Neural progenitor cell (in vitro differentiated cells): ENCODE measurements at regions not wholly inside any gene's neighbourhood (a gene's known extent, or its start where the extent isn't known, plus 50 kb on each side); places are given as distances from the start of the nearest gene placed in this dataset.

Experiments
- DNase-seq: peaks from one replicate; pipeline ENCODE4 v3.0.0-alpha.2; 2016; ENCODE audit warnings: low spot score
- H2AFZ ChIP-seq: fragments of 200-600 bp; sonication (generic); replicated peaks from 2 replicates; pipeline ENCODE4 v1.6.1; 2016; ENCODE audit warnings: antibody characterized with exemption
- H3F3A ChIP-seq: fragments of 200-600 bp; sonication (generic); 2 replicates; pipeline ENCODE4 v1.6.1; 2016; ENCODE audit warnings: antibody characterized with exemption, low read depth
- H3K27ac ChIP-seq: fragments of 200-600 bp; sonication (generic); 2 replicates; pipeline ENCODE4 v1.5.1; 2016; ENCODE audit warnings: mild to moderate bottlenecking
- H3K27me3 ChIP-seq: fragments of 200-600 bp; sonication (generic); 2 replicates; pipeline ENCODE4 v1.6.1; 2016; ENCODE audit warnings: mild to moderate bottlenecking, moderate library complexity
- H3K36me3 ChIP-seq: fragments of 200-600 bp; sonication (generic); 2 replicates; pipeline ENCODE4 v1.5.1; 2016
- H3K4me1 ChIP-seq: fragments of 200-600 bp; sonication (generic); 2 replicates; pipeline ENCODE4 v1.6.1; 2016; ENCODE audit warnings: mixed run types
- H3K4me2 ChIP-seq: fragments of 200-600 bp; sonication (generic); 2 replicates; pipeline ENCODE4 v1.6.1; 2016
- H3K4me3 ChIP-seq: fragments of 200-600 bp; sonication (generic); 2 replicates; pipeline ENCODE4 v1.5.1; 2016
- H3K79me2 ChIP-seq: fragments of 200-600 bp; sonication (generic); 2 replicates; pipeline ENCODE4 v1.6.1; 2016; ENCODE audit warnings: low read depth
- H3K9ac ChIP-seq: fragments of 200-600 bp; sonication (generic); 2 replicates; pipeline ENCODE4 v1.6.1; 2016
- H3K9me3 ChIP-seq: fragments of 200-600 bp; sonication (generic); 2 replicates; pipeline ENCODE4 v1.5.1; 2016; ENCODE audit warnings: low read depth
- H4K20me1 ChIP-seq: fragments of 200-600 bp; sonication (generic); 2 replicates; pipeline ENCODE4 v1.6.1; 2016; ENCODE audit warnings: low read depth
- H3K27ac Mint-ChIP-seq: 3 replicates; pipeline ENCODE4 v1.8.0; 2021; ENCODE audit warnings: mixed read lengths
- H3K27me3 Mint-ChIP-seq: 2 replicates; pipeline ENCODE4 v1.8.0; 2022; ENCODE audit warnings: low read depth, mild to moderate bottlenecking, inconsistent platforms, moderate library complexity, mixed read lengths; ENCODE audit not compliant: insufficient read depth
- H3K36me3 Mint-ChIP-seq: 3 replicates; pipeline ENCODE4 v1.8.0; 2021; ENCODE audit warnings: mixed read lengths
- H3K4me1 Mint-ChIP-seq: 3 replicates; pipeline ENCODE4 v1.8.0; 2021; ENCODE audit warnings: mixed read lengths
- H3K4me3 Mint-ChIP-seq: 3 replicates; pipeline ENCODE4 v1.8.0; 2021; ENCODE audit warnings: mild to moderate bottlenecking, moderate library complexity, mixed read lengths
- H3K9me3 Mint-ChIP-seq: 3 replicates; pipeline ENCODE4 v1.8.0; 2020; ENCODE audit warnings: mixed read lengths
- CTCF ChIP-seq: fragments of 200-600 bp; sonication (generic); IDR thresholded peaks from 2 replicates; pipeline ENCODE4 v1.5.1; 2017; ENCODE audit warnings: antibody characterized with exemption, mild to moderate bottlenecking
- EZH2 ChIP-seq: fragments of 200-600 bp; sonication (generic); IDR thresholded peaks from 2 replicates; pipeline ENCODE4 v1.6.1; 2017; ENCODE audit warnings: antibody characterized with exemption, mild to moderate bottlenecking, moderate library complexity
- EZH2phosphoT487 ChIP-seq: fragments of 200-600 bp; sonication (generic); IDR thresholded peaks from 2 replicates; pipeline ENCODE4 v1.6.1; 2017; ENCODE audit warnings: antibody characterized with exemption

GRCh38 chr4:66633477-66633876, 911.8 kb downstream of the CENPC start:
- no peak overlapping the region for H3K27ac Mint-ChIP-seq
- Histone ChIP-seq H3F3A (peaks cover 12% of the 10 kb centered on the region), H3K79me2 (no peaks in the 10 kb centered on the region), H3K4me3 (no peak overlapping the region), H4K20me1 (no peaks in the 10 kb centered on the region), H3K27me3 (no peaks in the 10 kb centered on the region), H3K9me3 (no peaks in the 10 kb centered on the region), H3K36me3 (no peaks in the 10 kb centered on the region), H3K4me2 (no peak overlapping the region), H3K9ac (no peak overlapping the region), H3K4me1 (peaks cover 15% of the 10 kb centered on the region), H2AFZ (no peak overlapping the region), H3K27ac (no peak overlapping the region)
- no peaks in the 10 kb centered on the region for H3K36me3 Mint-ChIP-seq
- H3K27me3 Mint-ChIP-seq = peaks cover 2% of the 10 kb centered on the region
- H3K4me3 Mint-ChIP-seq = no peak overlapping the region
- DNase-seq = no peak
- TF ChIP-seq EZH2phosphoT487 (no peak), EZH2 (no peak), CTCF (no peak)
- H3K4me1 Mint-ChIP-seq = peaks cover 19% of the 10 kb centered on the region
- H3K9me3 Mint-ChIP-seq = no peaks in the 10 kb centered on the region

GRCh38 chr4:66629927-66630326, 915.4 kb downstream of the CENPC start:
- H3K27ac Mint-ChIP-seq = no peak overlapping the region
- Histone ChIP-seq H2AFZ (no peak overlapping the region), H3K4me3 (no peak overlapping the region), H3K79me2 (no peaks in the 10 kb centered on the region), H4K20me1 (no peaks in the 10 kb centered on the region), H3K36me3 (no peaks in the 10 kb centered on the region), H3K4me2 (no peak overlapping the region), H3K4me1 (no peaks in the 10 kb centered on the region), H3K9me3 (no peaks in the 10 kb centered on the region), H3K9ac (no peak overlapping the region), H3K27me3 (no peaks in the 10 kb centered on the region), H3K27ac (no peak overlapping the region), H3F3A (no peaks in the 10 kb centered on the region)
- DNase-seq = no peak
- H3K36me3 Mint-ChIP-seq = no peaks in the 10 kb centered on the region
- H3K9me3 Mint-ChIP-seq = no peaks in the 10 kb centered on the region
- no peak overlapping the region for H3K4me3 Mint-ChIP-seq
- TF ChIP-seq EZH2phosphoT487 = no peak
- TF ChIP-seq CTCF = no peak
- no peak for TF ChIP-seq EZH2
- H3K4me1 Mint-ChIP-seq = peaks cover 6% of the 10 kb centered on the region
- H3K27me3 Mint-ChIP-seq = peaks cover 2% of the 10 kb centered on the region

GRCh38 chr4:66628146-66628545, 917.2 kb downstream of the CENPC start:
- H3K27ac ChIP-seq = no peak overlapping the region
- no peak overlapping the region for H3K27ac Mint-ChIP-seq
- H2AFZ ChIP-seq = no peak overlapping the region
- H3K4me1 ChIP-seq = no peaks in the 10 kb centered on the region
- no peaks in the 10 kb centered on the region for H3F3A ChIP-seq
- no peak for DNase-seq
- H3K4me2 ChIP-seq = no peak overlapping the region
- H3K9me3 ChIP-seq = no peaks in the 10 kb centered on the region
- no peaks in the 10 kb centered on the region for H3K4me1 Mint-ChIP-seq
- H3K9me3 Mint-ChIP-seq = peaks cover 2% of the 10 kb centered on the region
- no peaks in the 10 kb centered on the region for H3K27me3 ChIP-seq
- no peak overlapping the region for H3K4me3 Mint-ChIP-seq
- H3K36me3 Mint-ChIP-seq = no peaks in the 10 kb centered on the region
- peaks cover 2% of the 10 kb centered on the region for H3K27me3 Mint-ChIP-seq
- no peaks in the 10 kb centered on the region for H3K79me2 ChIP-seq
- TF ChIP-seq EZH2phosphoT487 (no peak), CTCF (no peak), EZH2 (no peak)
- H4K20me1 ChIP-seq = no peaks in the 10 kb centered on the region
- no peak overlapping the region for H3K9ac ChIP-seq
- H3K4me3 ChIP-seq = no peak overlapping the region
- no peaks in the 10 kb centered on the region for H3K36me3 ChIP-seq
